ENCODE measurements at regions not wholly inside any gene's neighbourhood (a gene's known extent, or its start where the extent isn't known, plus 50 kb on each side); places are given as distances from the start of the nearest gene placed in this dataset.

DNA sequence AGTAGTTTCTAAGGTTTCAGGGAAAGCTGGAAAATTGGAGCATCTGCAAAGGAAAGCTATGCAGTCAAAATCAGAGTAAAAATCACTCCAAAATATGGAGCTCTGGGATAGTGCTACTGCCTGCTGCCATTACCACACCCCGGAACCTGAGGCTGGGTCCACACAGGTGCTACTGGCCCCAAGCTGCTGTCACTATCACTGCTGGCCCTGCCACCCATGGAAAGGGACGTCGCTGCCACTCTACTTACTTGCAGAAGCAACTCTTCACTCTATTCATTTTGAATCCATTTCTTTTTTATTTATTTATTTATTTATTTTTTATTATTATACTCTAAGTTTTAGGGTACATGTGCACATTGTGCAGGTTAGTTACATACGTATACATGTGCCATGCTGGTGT, 60.3 kb upstream of the RGS18 start:
- Histone ChIP-seq H3K27ac (no peak overlapping the region), H3K4me3 (no peak overlapping the region), H3K36me3 (no peaks in the 10 kb centered on the region), H3K4me1 (no peaks in the 10 kb centered on the region), H3K27me3 (no peaks in the 10 kb centered on the region), H3K9me3 (no peaks in the 10 kb centered on the region)
- TF ChIP-seq CTCF (IDR thresholded peaks at IDR 0.05), result no peak
- TF ChIP-seq POLR2A (IDR thresholded peaks at IDR 0.05), result no peak
- no peak for TF ChIP-seq POLR2AphosphoS5 (IDR thresholded peaks at IDR 0.05)
- DNase-seq (ENCODE audit: low spot score in 2 of 2), result no peak
- intact Hi-C loops (cut with DNase I; ENCODE audit: low total_unique reads), result no loop called here

DNA sequence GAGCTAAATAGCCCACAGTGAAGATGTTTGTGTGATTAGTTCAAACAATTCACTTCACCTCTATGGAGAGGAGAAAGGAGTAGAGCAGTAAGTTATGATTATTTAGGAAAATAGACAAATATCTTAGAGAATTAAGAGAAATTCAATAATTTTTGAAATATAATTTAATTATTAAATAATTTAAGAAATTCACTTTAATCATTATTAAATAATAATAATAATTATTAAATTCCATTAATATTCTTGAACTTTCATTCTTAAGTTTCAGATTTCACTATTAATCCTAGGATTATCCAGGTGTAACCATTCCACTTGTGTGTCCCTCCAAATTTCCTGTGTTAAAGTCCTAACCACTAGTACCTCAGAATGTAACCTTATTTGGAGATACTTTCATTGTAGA, 58.9 kb upstream of the RGS18 start:
- no peak for TF ChIP-seq CTCF (IDR thresholded peaks at IDR 0.05)
- no peak for TF ChIP-seq POLR2AphosphoS5 (IDR thresholded peaks at IDR 0.05)
- TF ChIP-seq POLR2A (IDR thresholded peaks at IDR 0.05), result no peak

DNA sequence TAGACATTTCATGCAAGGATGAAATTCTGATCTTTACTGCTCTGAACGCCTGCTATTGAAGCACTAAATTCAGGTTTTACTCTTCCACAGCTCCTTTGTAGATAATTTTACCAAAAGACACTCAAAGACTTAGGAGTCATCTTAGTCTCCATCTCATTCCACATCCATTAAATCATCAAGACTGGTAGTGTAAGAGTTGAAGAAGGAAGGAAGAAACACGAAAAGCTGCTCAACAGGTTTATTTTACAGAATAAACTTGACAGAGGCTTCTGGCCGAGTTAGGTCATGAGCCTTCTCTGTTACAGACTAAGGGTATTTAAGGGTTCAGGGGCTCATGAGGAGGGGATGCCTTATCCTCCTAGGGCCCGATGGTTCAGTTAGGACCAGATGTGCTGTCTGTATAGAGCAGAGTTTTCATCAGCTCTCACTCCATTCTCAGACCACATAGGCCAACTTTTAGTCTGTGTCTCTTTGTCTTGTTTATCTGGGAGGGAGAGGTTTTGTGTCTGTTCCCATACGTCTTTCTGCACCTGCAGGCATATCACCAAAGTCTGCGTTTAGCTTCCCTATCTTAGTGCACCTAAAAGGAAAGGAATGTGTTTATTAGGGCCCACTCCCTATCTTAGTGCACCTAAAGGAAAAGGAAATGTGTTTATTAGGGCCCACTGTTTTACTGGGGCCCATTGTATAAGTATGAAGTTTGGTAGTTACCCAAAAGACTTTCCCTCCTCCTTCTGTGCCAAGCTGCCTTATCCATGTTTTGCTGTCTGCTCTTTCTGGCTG, 57.4 kb upstream of the RGS18 start:
- Histone ChIP-seq H3K27me3 (no peaks in the 10 kb centered on the region), H3K36me3 (no peaks in the 10 kb centered on the region), H3K4me3 (no peak overlapping the region), H3K4me1 (no peaks in the 10 kb centered on the region), H3K27ac (no peak overlapping the region), H3K9me3 (no peaks in the 10 kb centered on the region)
- no peak for DNase-seq (ENCODE audit: low spot score in 2 of 2)
- intact Hi-C loops (cut with DNase I; ENCODE audit: low total_unique reads), result no loop called here
- TF ChIP-seq POLR2AphosphoS5 (IDR thresholded peaks at IDR 0.05), result no peak

More for the DNA sequence above, 58.9 kb upstream of the RGS18 start:
- H3K27ac ChIP-seq, result no peak overlapping the region
- no peak for DNase-seq (ENCODE audit: low spot score in 2 of 2)
- intact Hi-C loops (cut with DNase I; ENCODE audit: low total_unique reads), result no loop called here
- H3K9me3 ChIP-seq, result no peaks in the 10 kb centered on the region
- no peak overlapping the region for H3K4me3 ChIP-seq
- no peaks in the 10 kb centered on the region for H3K27me3 ChIP-seq
- H3K4me1 ChIP-seq, result no peaks in the 10 kb centered on the region
- H3K36me3 ChIP-seq, result no peaks in the 10 kb centered on the region

DNA sequence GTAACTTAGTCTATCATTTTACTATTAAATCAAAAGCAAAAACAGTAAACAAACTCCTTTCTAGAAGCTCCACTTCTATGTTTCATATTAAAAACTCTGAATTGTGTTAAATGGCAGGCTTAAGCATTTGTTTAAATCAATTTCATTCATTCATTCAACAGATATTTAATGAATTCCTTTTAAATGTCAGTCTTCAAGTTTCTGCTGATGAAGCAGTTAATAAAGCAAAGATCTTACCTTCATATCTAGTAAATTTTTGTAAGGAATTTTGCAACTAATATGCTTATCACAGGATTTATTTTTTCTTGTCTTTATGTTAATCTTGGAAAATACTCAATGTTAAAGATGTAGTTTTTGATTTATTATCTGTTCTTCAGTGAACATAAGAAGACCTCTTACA, 54.1 kb upstream of the RGS18 start:
- intact Hi-C loops (cut with DNase I; ENCODE audit: low total_unique reads), result no loop called here
- Histone ChIP-seq H3K27ac (no peak overlapping the region), H3K36me3 (no peaks in the 10 kb centered on the region), H3K4me3 (no peak overlapping the region), H3K9me3 (no peaks in the 10 kb centered on the region), H3K4me1 (no peaks in the 10 kb centered on the region), H3K27me3 (no peaks in the 10 kb centered on the region)
- DNase-seq (ENCODE audit: low spot score in 2 of 2), result no peak
- TF ChIP-seq POLR2A (IDR thresholded peaks at IDR 0.05) (no peak), POLR2AphosphoS5 (IDR thresholded peaks at IDR 0.05) (no peak), CTCF (IDR thresholded peaks at IDR 0.05) (no peak)

GRCh38 chr1:192104852-192105251, 53.4 kb upstream of the RGS18 start:
- Histone ChIP-seq H3K27me3 (no peaks in the 10 kb centered on the region), H3K27ac (no peak overlapping the region), H3K36me3 (no peaks in the 10 kb centered on the region), H3K9me3 (no peaks in the 10 kb centered on the region), H3K4me3 (no peak overlapping the region), H3K4me1 (no peaks in the 10 kb centered on the region)
- no peak for TF ChIP-seq POLR2AphosphoS5 (IDR thresholded peaks at IDR 0.05)
- no peak for TF ChIP-seq CTCF (IDR thresholded peaks at IDR 0.05)
- TF ChIP-seq POLR2A (IDR thresholded peaks at IDR 0.05), result no peak
- intact Hi-C loops (cut with DNase I; ENCODE audit: low total_unique reads), result no loop called here
- no peak for DNase-seq (ENCODE audit: low spot score in 2 of 2)
